Tibial artery (tissue), 4 donors: ENCODE measurements at regions not wholly inside any gene's neighbourhood (a gene's known extent, or its start where the extent isn't known, plus 50 kb on each side); places are given as distances from the start of the nearest gene placed in this dataset.
"Not testable (repeated sequence)": the region's sequence is repeated elsewhere in the genome, so short reads cannot be mapped to it uniquely, and the experiment has no call there.

Experiments
- DNase-seq, 2 donors: peaks; one replicate each; pipeline ENCODE4 v3.0.0-alpha.2; 2019
- H3K27ac ChIP-seq, 2 donors: fragments of 200-600 bp; sonication (generic) in 1 of 2; 1 replicate in 1 of 2; 2 replicates in 1 of 2; pipeline ENCODE4 v1.5.1; 2018 to 2019; ENCODE audit warnings: mild to moderate bottlenecking in 1 of 2
- H3K27me3 ChIP-seq, 2 donors: fragments of 200-600 bp; sonication (generic) in 1 of 2; one replicate each; pipeline versions ENCODE4 v1.5.1 to v1.6.0; 2016 to 2019
- H3K36me3 ChIP-seq, 3 donors: fragments of 200-600 bp; sonication (generic) in 2 of 3; one replicate each; pipeline ENCODE4 v1.5.1; 2016 to 2019; ENCODE audit warnings: mild to moderate bottlenecking in 2 of 3
- H3K4me1 ChIP-seq, 4 donors: fragments of 200-600 bp; sonication (generic) in 2 of 4; 1 replicate in 3 of 4; 2 replicates in 1 of 4; pipeline ENCODE4 v1.5.1; 2016 to 2019
- H3K4me3 ChIP-seq, 2 donors: fragments of 200-600 bp; sonication (generic) in 1 of 2; 1 replicate in 1 of 2; 2 replicates in 1 of 2; pipeline ENCODE4 v1.5.1; 2018 to 2019; ENCODE audit warnings: mild to moderate bottlenecking in 2 of 2
- H3K9me3 ChIP-seq, 3 donors: fragments of 200-600 bp; sonication (generic) in 1 of 3; one replicate each; pipeline ENCODE4 v1.5.1; 2016 to 2019
- intact Hi-C: fragments of 100-400 bp; cut with DNase I; formaldehyde crosslinking; loops from one replicate; pipeline ENCODE4 v1.15.0; 2023; ENCODE audit warnings: low total_unique reads
- TF ChIP-seq, protein P1 (sequence below), 2 experiments: fragments of 200-600 bp in 1 of 2; fragments of 450-650 bp in 1 of 2; IDR thresholded peaks; one replicate each; pipeline ENCODE4 v1.5.1; 2017 to 2019; ENCODE audit warnings: antibody characterized with exemption in 2 of 2, mild to moderate bottlenecking in 1 of 2, moderate library complexity in 1 of 2

DNA sequence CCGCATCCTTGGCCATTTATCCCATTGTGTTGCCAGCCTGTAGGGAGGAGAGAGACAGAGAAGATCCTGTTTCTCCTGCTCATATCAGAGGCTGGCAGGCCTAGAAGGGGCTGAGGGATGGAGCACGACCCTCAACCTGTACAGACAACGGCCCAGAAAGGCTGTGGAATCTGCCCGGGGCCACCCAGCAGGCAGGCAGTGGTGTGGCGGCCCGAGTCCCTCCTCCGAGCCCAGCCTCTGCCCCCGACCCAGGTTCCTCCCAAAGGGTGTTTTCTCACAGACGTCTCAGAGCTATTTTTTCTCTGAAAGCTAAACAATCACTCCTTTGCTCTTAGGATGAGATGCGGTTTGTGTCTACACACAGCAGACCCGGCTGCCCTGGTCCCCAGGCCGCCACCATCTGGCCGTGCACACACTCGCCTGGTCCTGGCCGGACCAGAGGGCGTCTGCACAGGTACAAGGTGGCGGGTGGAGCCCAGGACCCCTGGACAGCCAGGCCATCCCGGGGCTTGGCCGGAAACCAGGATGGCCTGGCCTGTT is 69.3 kb downstream of the FOXL3 start:
- Histone ChIP-seq H3K27me3 (peaks cover 0 to 58% of the 10 kb centered on the region in 2 donors), H3K4me1 (peaks cover 0 to 13% (median 0%) of the 10 kb centered on the region in 4 donors)
- no peak for DNase-seq

DNA sequence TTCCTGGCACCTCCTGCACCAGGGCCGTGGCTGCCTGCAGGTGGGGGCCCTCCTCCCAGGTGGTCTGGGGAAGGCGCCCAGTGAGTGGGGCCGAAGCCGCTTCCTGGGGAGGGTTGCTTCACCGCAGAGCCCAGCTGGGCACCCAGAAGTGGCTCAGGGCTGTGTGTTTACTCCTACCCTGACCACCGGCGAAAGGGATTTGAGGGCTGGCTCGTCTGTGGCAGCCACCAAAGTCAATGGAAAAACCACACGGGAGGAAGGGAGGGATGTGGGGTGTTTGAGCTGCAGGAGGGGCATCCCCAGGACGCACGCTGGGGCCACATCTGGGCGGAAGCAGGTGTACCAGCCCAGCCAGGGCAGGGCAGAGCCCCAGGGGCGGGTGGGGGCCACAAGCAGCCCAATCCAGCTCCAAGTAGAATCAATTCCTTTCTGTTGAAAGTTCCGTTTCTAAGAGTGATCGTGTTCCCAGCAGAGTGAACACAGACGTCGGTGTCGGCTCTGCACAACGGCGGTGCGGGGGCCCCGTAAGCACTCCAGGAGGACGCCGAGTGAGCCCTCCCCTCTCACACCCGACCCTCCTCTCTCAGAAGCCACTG is 69.9 kb downstream of the FOXL3 start:
- DNase-seq = no peak
- TF ChIP-seq, protein P1, sequence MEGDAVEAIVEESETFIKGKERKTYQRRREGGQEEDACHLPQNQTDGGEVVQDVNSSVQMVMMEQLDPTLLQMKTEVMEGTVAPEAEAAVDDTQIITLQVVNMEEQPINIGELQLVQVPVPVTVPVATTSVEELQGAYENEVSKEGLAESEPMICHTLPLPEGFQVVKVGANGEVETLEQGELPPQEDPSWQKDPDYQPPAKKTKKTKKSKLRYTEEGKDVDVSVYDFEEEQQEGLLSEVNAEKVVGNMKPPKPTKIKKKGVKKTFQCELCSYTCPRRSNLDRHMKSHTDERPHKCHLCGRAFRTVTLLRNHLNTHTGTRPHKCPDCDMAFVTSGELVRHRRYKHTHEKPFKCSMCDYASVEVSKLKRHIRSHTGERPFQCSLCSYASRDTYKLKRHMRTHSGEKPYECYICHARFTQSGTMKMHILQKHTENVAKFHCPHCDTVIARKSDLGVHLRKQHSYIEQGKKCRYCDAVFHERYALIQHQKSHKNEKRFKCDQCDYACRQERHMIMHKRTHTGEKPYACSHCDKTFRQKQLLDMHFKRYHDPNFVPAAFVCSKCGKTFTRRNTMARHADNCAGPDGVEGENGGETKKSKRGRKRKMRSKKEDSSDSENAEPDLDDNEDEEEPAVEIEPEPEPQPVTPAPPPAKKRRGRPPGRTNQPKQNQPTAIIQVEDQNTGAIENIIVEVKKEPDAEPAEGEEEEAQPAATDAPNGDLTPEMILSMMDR (IDR thresholded peaks at IDR 0.05) = no peak
- Histone ChIP-seq H3K36me3 (no peaks in the 10 kb centered on the region), H3K27me3 (peaks cover 0 to 62% of the 10 kb centered on the region in 2 donors), H3K4me3 (no peak overlapping the region), H3K9me3 (peaks cover 0 to 6% (median 4%) of the 10 kb centered on the region in 3 donors), H3K4me1 (peaks cover 0 to 13% (median 0%) of the 10 kb centered on the region in 4 donors), H3K27ac (no peak overlapping the region)
- intact Hi-C loops = no loop called here

More for the DNA sequence above, 69.3 kb downstream of the FOXL3 start:
- TF ChIP-seq, protein P1 (IDR thresholded peaks at IDR 0.05) = no peak
- H3K36me3 ChIP-seq = no peaks in the 10 kb centered on the region
- peaks cover 0 to 6% (median 4%) of the 10 kb centered on the region in 3 donors for H3K9me3 ChIP-seq
- H3K4me3 ChIP-seq = no peak overlapping the region
- H3K27ac ChIP-seq = no peak overlapping the region
- intact Hi-C loops = no loop called here

DNA sequence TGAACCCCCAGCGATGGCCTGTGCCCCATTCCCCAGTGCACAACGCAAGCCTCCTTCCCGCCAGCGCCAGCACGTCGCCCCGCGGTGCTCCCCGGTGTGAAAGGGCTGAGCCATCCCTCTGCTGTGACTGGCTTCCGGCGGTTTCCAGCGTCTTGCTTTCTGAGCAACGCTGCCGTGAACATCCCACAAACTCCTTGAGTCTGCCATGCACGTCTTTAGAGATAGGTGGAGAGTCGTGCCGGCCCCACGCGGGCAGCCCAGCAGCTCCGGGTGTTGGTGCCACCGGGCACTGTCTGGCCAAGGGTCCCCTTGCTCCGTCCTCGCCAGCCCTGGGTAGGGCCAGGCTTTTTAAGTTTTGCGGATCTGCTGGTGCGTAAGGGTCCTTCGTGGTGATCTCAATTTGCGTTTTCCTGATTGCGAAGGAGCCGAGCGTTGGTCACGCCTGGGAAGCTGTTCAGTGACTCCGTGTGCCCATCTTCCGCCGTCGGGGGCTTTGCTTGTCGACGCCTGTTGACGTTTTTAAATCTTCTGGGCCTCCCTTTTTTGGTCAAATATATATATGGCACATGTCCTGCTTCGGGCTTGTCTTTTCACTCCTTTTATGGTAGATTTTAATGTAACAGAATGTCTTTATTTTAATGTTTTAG is 70.6 kb downstream of the FOXL3 start:
- Histone ChIP-seq H3K4me1 (peaks cover 0 to 13% (median 0%) of the 10 kb centered on the region in 4 donors), H3K36me3 (no peaks in the 10 kb centered on the region), H3K27ac (no peak overlapping the region), H3K9me3 (peaks cover 0 to 6% (median 4%) of the 10 kb centered on the region in 3 donors), H3K4me3 (no peak overlapping the region), H3K27me3 (peaks cover 0 to 67% of the 10 kb centered on the region in 2 donors)
- TF ChIP-seq, protein P1 (IDR thresholded peaks at IDR 0.05) = no peak
- no peak for DNase-seq
- intact Hi-C loops = no loop called here

DNA sequence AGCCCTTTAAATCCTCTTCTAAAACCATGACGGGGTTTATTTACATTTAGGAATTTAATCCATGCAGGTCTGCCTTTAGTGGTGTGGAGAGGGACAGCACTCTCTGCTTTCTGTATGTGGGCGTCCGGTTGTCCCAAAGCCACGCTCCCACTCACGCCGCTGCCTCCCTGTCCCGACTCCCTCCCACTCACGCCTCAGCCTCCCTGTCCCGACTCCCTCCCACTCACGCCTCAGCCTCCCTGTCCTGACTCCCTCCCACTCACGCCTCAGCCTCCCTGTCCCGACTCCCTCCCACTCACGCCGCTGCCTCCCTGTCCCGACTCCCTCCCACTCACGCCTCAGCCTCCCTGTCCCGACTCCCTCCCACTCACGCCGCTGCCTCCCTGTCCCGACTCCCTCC is 71.2 kb downstream of the FOXL3 start:
- DNase-seq, H3K27ac ChIP-seq, H3K9me3 ChIP-seq, H3K36me3 ChIP-seq, intact Hi-C loops, H3K4me3 ChIP-seq: not testable (repeated sequence)
- Histone ChIP-seq H3K4me1 (peaks cover 0 to 13% (median 0%) of the 10 kb centered on the region in 4 donors), H3K27me3 (peaks cover 0 to 73% of the 10 kb centered on the region in 2 donors)

DNA sequence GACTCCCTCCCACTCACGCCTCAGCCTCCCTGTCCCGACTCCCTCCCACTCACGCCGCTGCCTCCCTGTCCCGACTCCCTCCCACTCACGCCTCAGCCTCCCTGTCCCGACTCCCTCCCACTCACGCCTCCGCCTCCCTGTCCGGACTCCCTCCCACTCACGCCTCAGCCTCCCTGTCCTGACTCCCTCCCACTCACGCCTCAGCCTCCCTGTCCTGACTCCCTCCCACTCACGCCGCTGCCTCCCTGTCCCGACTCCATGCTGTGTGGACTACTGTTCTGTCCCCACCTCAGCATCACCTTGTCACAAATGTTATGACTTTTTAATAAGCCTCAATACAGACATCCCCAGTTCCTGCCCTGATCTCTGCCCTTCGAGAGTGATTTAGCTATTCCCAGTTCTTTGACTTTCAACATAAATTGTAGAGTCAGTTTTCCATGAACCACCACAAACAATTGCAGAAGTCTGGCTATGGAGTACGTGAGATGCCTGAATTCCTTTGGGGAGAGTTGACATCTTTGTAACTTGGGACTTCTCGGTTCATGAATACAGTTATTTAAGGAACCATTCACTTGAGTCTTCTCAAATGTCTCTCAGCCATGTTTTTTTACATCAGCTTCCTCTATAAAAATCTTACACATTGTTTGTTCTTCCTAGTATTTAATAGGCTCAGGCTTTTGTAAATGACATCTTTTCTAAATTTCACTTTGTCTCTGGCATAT is 71.9 kb downstream of the FOXL3 start:
- no peak for DNase-seq
- Histone ChIP-seq H3K36me3 (no peaks in the 10 kb centered on the region), H3K4me3 (peak overlapping the region in 1 of 2 donors; percentile 3), H3K27me3 (peaks cover 0 to 73% of the 10 kb centered on the region in 2 donors), H3K4me1 (peaks cover 0 to 13% (median 0%) of the 10 kb centered on the region in 4 donors), H3K9me3 (peaks cover 0 to 6% (median 4%) of the 10 kb centered on the region in 3 donors), H3K27ac (no peak overlapping the region)
- TF ChIP-seq, protein P1 (IDR thresholded peaks at IDR 0.05) = no peak
- intact Hi-C loops = no loop called here
